Peyer's patch (tissue), 4 donors: ENCODE measurements at regions not wholly inside any gene's neighbourhood (a gene's known extent, or its start where the extent isn't known, plus 50 kb on each side); places are given as distances from the start of the nearest gene placed in this dataset.

Source experiments
- DNase-seq, 3 donors: peaks; one replicate each; pipeline ENCODE4 v3.0.0-alpha.2; 2017 to 2019
- H3K27ac ChIP-seq, 4 donors: fragments of 200-600 bp; sonication (generic); one replicate each; pipeline ENCODE4 v1.5.1; 2016 to 2019
- H3K27me3 ChIP-seq, 2 donors: fragments of 200-600 bp; sonication (generic); one replicate each; pipeline ENCODE4 v1.5.1; 2019
- H3K36me3 ChIP-seq, 3 donors: fragments of 200-600 bp; sonication (generic); one replicate each; pipeline ENCODE4 v1.5.1; 2016 to 2019
- H3K4me1 ChIP-seq, 4 donors: fragments of 200-600 bp; sonication (generic); one replicate each; pipeline ENCODE4 v1.5.1; 2016 to 2019
- H3K4me3 ChIP-seq, 4 donors: fragments of 200-600 bp; sonication (generic); 1 replicate in 3 of 4; 2 replicates in 1 of 4; pipeline ENCODE4 v1.5.1; 2016 to 2019; ENCODE audit warnings: mild to moderate bottlenecking in 1 of 4
- H3K9me3 ChIP-seq, 4 donors: fragments of 200-600 bp; sonication (generic); one replicate each; pipeline ENCODE4 v1.5.1; 2016 to 2019; ENCODE audit warnings: mild to moderate bottlenecking in 1 of 4
- POLR2A ChIP-seq, 2 donors: fragments of 450-650 bp; IDR thresholded peaks; one replicate each; pipeline ENCODE4 v1.5.1; 2017; ENCODE audit warnings: antibody characterized with exemption in 2 of 2, mild to moderate bottlenecking in 2 of 2, moderate library complexity in 2 of 2
- TF ChIP-seq, protein P1 (sequence below), 6 experiments: fragments of 450-650 bp in 4 of 6; fragments of 200-600 bp in 2 of 6; sonication (generic) in 1 of 6; IDR thresholded peaks; one replicate each; pipeline ENCODE4 v1.5.1; 2017 to 2019; ENCODE audit warnings: antibody characterized with exemption in 6 of 6, mild to moderate bottlenecking in 3 of 6, moderate library complexity in 1 of 6

DNA sequence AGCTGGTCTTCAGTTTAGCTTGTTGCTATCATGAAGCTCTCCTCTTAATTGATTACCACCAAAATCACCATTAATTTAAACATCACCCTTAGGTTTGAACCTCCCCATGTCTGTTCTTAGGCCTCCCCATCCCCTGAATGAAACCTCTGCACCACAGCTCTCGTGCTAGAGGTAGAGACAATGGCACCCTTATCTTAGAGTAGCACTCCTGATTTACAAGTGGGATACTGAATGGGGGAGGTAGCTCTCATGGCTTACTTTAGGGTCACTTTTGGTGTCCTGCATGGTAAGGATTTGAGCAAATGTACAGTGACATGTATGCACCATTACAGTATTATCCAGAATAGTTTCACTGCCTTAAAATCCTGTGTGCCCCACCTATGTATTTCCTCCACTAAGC, 115.6 kb upstream of the ADTRP start:
- DNase-seq = no peak
- H3K4me1 ChIP-seq = no peaks in the 10 kb centered on the region

GRCh38 chr6:11891547-11891946, 112.9 kb upstream of the ADTRP start:
- TF ChIP-seq POLR2A (IDR thresholded peaks at IDR 0.05) = no peak
- TF ChIP-seq, protein P1, sequence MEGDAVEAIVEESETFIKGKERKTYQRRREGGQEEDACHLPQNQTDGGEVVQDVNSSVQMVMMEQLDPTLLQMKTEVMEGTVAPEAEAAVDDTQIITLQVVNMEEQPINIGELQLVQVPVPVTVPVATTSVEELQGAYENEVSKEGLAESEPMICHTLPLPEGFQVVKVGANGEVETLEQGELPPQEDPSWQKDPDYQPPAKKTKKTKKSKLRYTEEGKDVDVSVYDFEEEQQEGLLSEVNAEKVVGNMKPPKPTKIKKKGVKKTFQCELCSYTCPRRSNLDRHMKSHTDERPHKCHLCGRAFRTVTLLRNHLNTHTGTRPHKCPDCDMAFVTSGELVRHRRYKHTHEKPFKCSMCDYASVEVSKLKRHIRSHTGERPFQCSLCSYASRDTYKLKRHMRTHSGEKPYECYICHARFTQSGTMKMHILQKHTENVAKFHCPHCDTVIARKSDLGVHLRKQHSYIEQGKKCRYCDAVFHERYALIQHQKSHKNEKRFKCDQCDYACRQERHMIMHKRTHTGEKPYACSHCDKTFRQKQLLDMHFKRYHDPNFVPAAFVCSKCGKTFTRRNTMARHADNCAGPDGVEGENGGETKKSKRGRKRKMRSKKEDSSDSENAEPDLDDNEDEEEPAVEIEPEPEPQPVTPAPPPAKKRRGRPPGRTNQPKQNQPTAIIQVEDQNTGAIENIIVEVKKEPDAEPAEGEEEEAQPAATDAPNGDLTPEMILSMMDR (IDR thresholded peaks at IDR 0.05) = no peak
- no peaks in the 10 kb centered on the region for H3K9me3 ChIP-seq
- H3K4me3 ChIP-seq = no peak overlapping the region
- H3K36me3 ChIP-seq = no peaks in the 10 kb centered on the region
- H3K27ac ChIP-seq = no peak overlapping the region
- H3K4me1 ChIP-seq = no peaks in the 10 kb centered on the region
- no peak for DNase-seq
- no peaks in the 10 kb centered on the region for H3K27me3 ChIP-seq

More for the DNA sequence above, 115.6 kb upstream of the ADTRP start:
- Histone ChIP-seq H3K9me3 (no peaks in the 10 kb centered on the region), H3K27ac (no peak overlapping the region), H3K27me3 (no peaks in the 10 kb centered on the region), H3K36me3 (no peaks in the 10 kb centered on the region), H3K4me3 (no peak overlapping the region)
- TF ChIP-seq, protein P1 (IDR thresholded peaks at IDR 0.05) = no peak
- TF ChIP-seq POLR2A (IDR thresholded peaks at IDR 0.05) = no peak

DNA sequence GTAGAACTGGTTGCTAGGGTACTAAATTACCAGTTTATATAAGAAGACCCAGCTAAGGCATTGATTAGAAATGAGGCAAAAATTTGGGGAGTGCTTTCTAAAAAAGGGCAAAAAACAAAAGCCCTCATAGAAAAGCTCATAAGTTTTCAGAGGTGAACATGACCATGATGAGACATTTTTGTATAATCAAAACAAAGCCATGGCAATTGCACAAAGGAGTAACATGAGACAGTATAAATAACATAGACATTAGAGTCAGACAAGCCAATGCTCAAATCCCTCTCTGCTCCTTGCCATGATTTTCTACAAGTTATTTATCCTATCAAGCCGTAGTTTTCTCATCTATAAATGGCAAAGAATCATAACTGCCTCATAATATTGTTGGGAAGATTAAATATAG, 112.2 kb upstream of the ADTRP start:
- DNase-seq = no peak
- H3K9me3 ChIP-seq = no peaks in the 10 kb centered on the region
- no peak overlapping the region for H3K27ac ChIP-seq
- H3K4me1 ChIP-seq = no peaks in the 10 kb centered on the region
- TF ChIP-seq, protein P1 (IDR thresholded peaks at IDR 0.05) = no peak
- no peak for TF ChIP-seq POLR2A (IDR thresholded peaks at IDR 0.05)
- H3K36me3 ChIP-seq = no peaks in the 10 kb centered on the region
- no peaks in the 10 kb centered on the region for H3K27me3 ChIP-seq
- H3K4me3 ChIP-seq = no peak overlapping the region

GRCh38 chr6:11890209-11890608, 111.6 kb upstream of the ADTRP start:
- Histone ChIP-seq H3K4me3 (no peak overlapping the region), H3K36me3 (no peaks in the 10 kb centered on the region), H3K9me3 (no peaks in the 10 kb centered on the region), H3K27me3 (no peaks in the 10 kb centered on the region), H3K27ac (no peak overlapping the region), H3K4me1 (no peaks in the 10 kb centered on the region)
- TF ChIP-seq POLR2A (IDR thresholded peaks at IDR 0.05) = no peak
- TF ChIP-seq, protein P1 (IDR thresholded peaks at IDR 0.05) = no peak
- DNase-seq = no peak

GRCh38 chr6:11889572-11889971, 111.0 kb upstream of the ADTRP start:
- Histone ChIP-seq H3K36me3 (no peaks in the 10 kb centered on the region), H3K27me3 (no peaks in the 10 kb centered on the region), H3K4me3 (no peak overlapping the region), H3K4me1 (no peaks in the 10 kb centered on the region), H3K27ac (no peak overlapping the region), H3K9me3 (no peaks in the 10 kb centered on the region)
- DNase-seq = no peak
- TF ChIP-seq, protein P1 (IDR thresholded peaks at IDR 0.05) = no peak
- TF ChIP-seq POLR2A (IDR thresholded peaks at IDR 0.05) = no peak

- DNase-seq = no peak
- Histone ChIP-seq H3K27me3 (no peaks in the 10 kb centered on the region), H3K36me3 (no peaks in the 10 kb centered on the region), H3K27ac (no peak overlapping the region), H3K4me1 (no peaks in the 10 kb centered on the region), H3K4me3 (no peak overlapping the region), H3K9me3 (no peaks in the 10 kb centered on the region)
- TF ChIP-seq, protein P1 (IDR thresholded peaks at IDR 0.05) = no peak
- no peak for TF ChIP-seq POLR2A (IDR thresholded peaks at IDR 0.05)
Measured at GRCh38 chr6:11888727-11889126, 110.1 kb upstream of the ADTRP start.
